Endometrium (tissue), 2 donors: ENCODE measurements at regions not wholly inside any gene's neighbourhood (a gene's known extent, or its start where the extent isn't known, plus 50 kb on each side); places are given as distances from the start of the nearest gene placed in this dataset.
"Not testable (repeated sequence)": the region's sequence is repeated elsewhere in the genome, so short reads cannot be mapped to it uniquely, and the experiment has no call there.

Source experiments
- FAIRE-seq: peaks from 2 replicates; lab custom pipeline; 2012; peaks lifted over from hg19 to GRCh38; lab: Jason Lieb, UNC
- donor health status: control.
- donor health status: control.

GRCh38 chr12:107826276-107826675 is 51.8 kb downstream of the ASCL4 start:
- no peak for FAIRE-seq

- FAIRE-seq: no peak
These were observed 54.8 kb downstream of the ASCL4 start for GRCh38 chr12:107829271-107829670.

- no peak for FAIRE-seq
These were observed 57.9 kb downstream of the ASCL4 start for GRCh38 chr12:107832441-107832840.

- no peak for FAIRE-seq
These were observed 65.7 kb downstream of the ASCL4 start for GRCh38 chr12:107840186-107840585.

GRCh38 chr12:107843351-107844311 is 69.1 kb downstream of the ASCL4 start:
- FAIRE-seq: no peak

- no peak for FAIRE-seq
These were observed 69.9 kb downstream of the ASCL4 start for GRCh38 chr12:107844312-107844921.

- FAIRE-seq: no peak
These were observed 70.9 kb downstream of the ASCL4 start for GRCh38 chr12:107845226-107845979.

- no peak for FAIRE-seq
These were observed 71.6 kb downstream of the ASCL4 start for GRCh38 chr12:107845980-107846659.

- FAIRE-seq: no peak
These were observed 72.9 kb downstream of the ASCL4 start for GRCh38 chr12:107847430-107847829.

GRCh38 chr12:107847830-107848229 is 73.3 kb downstream of the ASCL4 start:
- no peak for FAIRE-seq

- FAIRE-seq: no peak
These were observed 79.0 kb downstream of the ASCL4 start for GRCh38 chr12:107853479-107853878.

GRCh38 chr12:107855471-107855870 is 81.0 kb downstream of the ASCL4 start:
- FAIRE-seq: no peak

GRCh38 chr12:107856096-107856495 is 81.6 kb downstream of the ASCL4 start:
- no peak for FAIRE-seq

- no peak for FAIRE-seq
These were observed 82.7 kb downstream of the ASCL4 start for GRCh38 chr12:107857191-107857590.

- no peak for FAIRE-seq
These were observed 84.9 kb downstream of the ASCL4 start for GRCh38 chr12:107859367-107859766.

GRCh38 chr12:107864235-107864634 is 89.7 kb downstream of the ASCL4 start:
- no peak for FAIRE-seq

- FAIRE-seq: not testable (repeated sequence)
These were observed 90.2 kb downstream of the ASCL4 start for GRCh38 chr12:107864727-107865126.

GRCh38 chr12:107873223-107873622 is 98.7 kb downstream of the ASCL4 start:
- FAIRE-seq: no peak

- FAIRE-seq: no peak
These were observed 101.3 kb downstream of the ASCL4 start for GRCh38 chr12:107875786-107876185.

- FAIRE-seq: peak; percentile 64
These were observed 110.5 kb downstream of the ASCL4 start for GRCh38 chr12:107884769-107885694.

- no peak for FAIRE-seq
These were observed 114.3 kb downstream of the ASCL4 start for GRCh38 chr12:107888789-107889188.
